H1 (cell line): ENCODE measurements at regions not wholly inside any gene's neighbourhood (a gene's known extent, or its start where the extent isn't known, plus 50 kb on each side); places are given as distances from the start of the nearest gene placed in this dataset.

Experiments used
- CTCF ChIA-PET: fragments of 300-600 bp; sonication (Branson Sonifier 250); formaldehyde crosslinking; loops from one replicate; lab custom pipeline; 2021; ENCODE audit not compliant: partially characterized antibody; lab: Charles Lee
- POLR2A ChIA-PET: fragments of 300-600 bp; sonication (Branson Sonifier 250); formaldehyde crosslinking; loops from one replicate; lab custom pipeline; 2021; ENCODE audit warnings: inconsistent platforms; ENCODE audit not compliant: partially characterized antibody; lab: Charles Lee
- DNase-seq, 2 experiments: peaks; one replicate each; pipeline versions ENCODE4 v3.0.0 to v3.0.0-alpha.2; 2010 to 2022; ENCODE audit warnings: low spot score in 2 of 2, low read depth in 1 of 2, mixed read lengths in 1 of 2
- FAIRE-seq: peaks from 2 replicates; lab custom pipeline; 2011; peaks lifted over from hg19 to GRCh38; lab: Jason Lieb, UNC
- H2AFZ ChIP-seq: 2 replicates; pipeline ENCODE4 v1.8.1; 2012; ENCODE audit warnings: low read length, inconsistent platforms
- H2AK5ac ChIP-seq: 2 replicates; pipeline ENCODE4 v1.6.1; 2013; ENCODE audit warnings: low read depth, low read length
- H2BK120ac ChIP-seq: replicated peaks from 2 replicates; pipeline ENCODE3; 2013; ENCODE audit warnings: low read depth, low read length, inconsistent platforms
- H2BK12ac ChIP-seq: 2 replicates; pipeline ENCODE4 v1.6.1; 2013; ENCODE audit warnings: low read depth, low read length
- H2BK15ac ChIP-seq: 2 replicates; pipeline ENCODE4 v1.6.1; 2013; ENCODE audit warnings: low read length
- H2BK20ac ChIP-seq: 2 replicates; pipeline ENCODE4 v1.6.1; 2013; ENCODE audit warnings: low read length
- H2BK5ac ChIP-seq: 2 replicates; pipeline ENCODE4 v1.6.1; 2013; ENCODE audit warnings: low read depth, low read length
- H3K14ac ChIP-seq: 2 replicates; pipeline ENCODE4 v1.6.1; 2013; ENCODE audit warnings: inconsistent platforms; ENCODE audit not compliant: insufficient read length
- H3K18ac ChIP-seq: 2 replicates; pipeline ENCODE4 v1.6.1; 2013; ENCODE audit warnings: low read length; ENCODE audit errors: extremely low read depth
- H3K23ac ChIP-seq: 2 replicates; pipeline ENCODE4 v1.6.1; 2013; ENCODE audit warnings: inconsistent platforms; ENCODE audit not compliant: insufficient read length
- H3K23me2 ChIP-seq: 2 replicates; pipeline ENCODE4 v1.6.1; 2013; ENCODE audit warnings: low read depth, low read length
- H3K27ac ChIP-seq: 2 replicates; pipeline ENCODE4 v1.6.1; 2011; ENCODE audit warnings: low read depth, low read length, inconsistent platforms
- H3K27me3 ChIP-seq, 4 experiments: replicated peaks in 1 of 4; 1 replicate in 1 of 4; 2 replicates in 3 of 4; pipeline versions ENCODE4 v1.6.1 to v1.8.1; 2011 to 2013; ENCODE audit warnings: low read length in 3 of 4, mild to moderate bottlenecking in 3 of 4, inconsistent platforms in 2 of 4, mixed read lengths in 2 of 4, moderate library complexity in 1 of 4; ENCODE audit not compliant: control insufficient read depth in 3 of 4, insufficient read depth in 3 of 4; ENCODE audit errors: extremely low read depth in 1 of 4
- H3K36me3 ChIP-seq, 4 experiments: 2 replicates each; pipeline versions ENCODE4 v1.6.1 to v1.8.1; 2011 to 2013; ENCODE audit warnings: mild to moderate bottlenecking in 4 of 4, low read length in 3 of 4, moderate library complexity in 2 of 4, control low read depth in 1 of 4, inconsistent platforms in 1 of 4; ENCODE audit not compliant: insufficient read depth in 4 of 4, control insufficient read depth in 2 of 4
- H3K4ac ChIP-seq: replicated peaks from 2 replicates; pipeline ENCODE3; 2013; ENCODE audit warnings: low read length, low read depth, mixed read lengths, inconsistent platforms; ENCODE audit not compliant: insufficient read length
- H3K4me1 ChIP-seq, 4 experiments: replicated peaks in 1 of 4; 1 replicate in 1 of 4; 2 replicates in 3 of 4; pipeline versions ENCODE4 v1.6.1 to v1.8.1; 2011 to 2013; ENCODE audit warnings: low read length in 3 of 4, inconsistent platforms in 2 of 4, mixed read lengths in 1 of 4; ENCODE audit not compliant: insufficient read depth in 4 of 4, control insufficient read depth in 3 of 4
- H3K4me2 ChIP-seq, 2 experiments: 2 replicates each; pipeline versions ENCODE4 v1.6.1 to v1.8.1; 2011 to 2013; ENCODE audit warnings: low read depth in 2 of 2, low read length in 2 of 2, control low read depth in 1 of 2, inconsistent platforms in 1 of 2, mild to moderate bottlenecking in 1 of 2; ENCODE audit not compliant: insufficient read depth in 1 of 2
- H3K4me3 ChIP-seq, 4 experiments: fragments of 200-600, 300-600 bp in 1 of 4; sonication (generic), shearing (Covaris generic), sonication (Bioruptor Twin) in 1 of 4; 2 replicates each; pipeline versions ENCODE4 v1.5.1 to v1.8.1; 2011 to 2016; ENCODE audit warnings: low read length in 4 of 4, low read depth in 3 of 4, control low read depth in 2 of 4, inconsistent platforms in 2 of 4, mild to moderate bottlenecking in 2 of 4, mixed read lengths in 1 of 4, moderate library complexity in 1 of 4; ENCODE audit not compliant: insufficient read depth in 2 of 4; ENCODE audit errors: extremely low read depth in 1 of 4
- H3K56ac ChIP-seq: replicated peaks from 2 replicates; pipeline ENCODE3; 2013; ENCODE audit warnings: low read depth, mild to moderate bottlenecking, mixed read lengths, low read length, inconsistent platforms; ENCODE audit not compliant: insufficient read length
- H3K79me1 ChIP-seq: 2 replicates; pipeline ENCODE4 v1.6.1; 2013; ENCODE audit warnings: low read depth, low read length, control low read depth
- H3K79me2 ChIP-seq, 2 experiments: 2 replicates each; pipeline versions ENCODE4 v1.6.1 to v1.8.1; 2012 to 2013; ENCODE audit warnings: low read length in 2 of 2, mild to moderate bottlenecking in 2 of 2, inconsistent platforms in 1 of 2; ENCODE audit not compliant: insufficient read depth in 2 of 2, control insufficient read depth in 1 of 2
- H3K9ac ChIP-seq, 4 experiments: replicated peaks in 1 of 4; 1 replicate in 1 of 4; 2 replicates in 3 of 4; pipeline versions ENCODE4 v1.6.1 to v1.8.1; 2011 to 2013; ENCODE audit warnings: low read depth in 3 of 4, low read length in 3 of 4, control low read depth in 2 of 4, mild to moderate bottlenecking in 2 of 4, moderate library complexity in 2 of 4, inconsistent platforms in 1 of 4; ENCODE audit errors: extremely low read depth in 1 of 4
- H3K9me3 ChIP-seq, 2 experiments: 2 replicates each; pipeline versions ENCODE4 v1.6.1 to v1.8.1; 2012 to 2013; ENCODE audit warnings: mild to moderate bottlenecking in 2 of 2, moderate library complexity in 2 of 2, control low read depth in 1 of 2, inconsistent platforms in 1 of 2, low read depth in 1 of 2, low read length in 1 of 2, mixed read lengths in 1 of 2; ENCODE audit not compliant: insufficient read depth in 2 of 2
- H4K20me1 ChIP-seq, 2 experiments: replicated peaks in 1 of 2; 2 replicates each; pipeline versions ENCODE3 to v1.8.1; 2011 to 2013; ENCODE audit warnings: inconsistent platforms in 2 of 2, low read length in 2 of 2, mild to moderate bottlenecking in 1 of 2; ENCODE audit not compliant: insufficient read depth in 2 of 2, control insufficient read depth in 1 of 2
- H4K5ac ChIP-seq: 2 replicates; pipeline ENCODE4 v1.6.1; 2013; ENCODE audit warnings: low read length, low read depth, mixed read lengths, inconsistent platforms; ENCODE audit not compliant: insufficient read length
- H4K8ac ChIP-seq: 2 replicates; pipeline ENCODE4 v1.8.0; 2013; ENCODE audit warnings: mild to moderate bottlenecking, moderate library complexity, low read length, inconsistent platforms; ENCODE audit not compliant: insufficient read depth; ENCODE audit errors: extremely low read depth
- H4K91ac ChIP-seq: replicated peaks from 2 replicates; pipeline ENCODE3; 2013; ENCODE audit warnings: low read length, mixed read lengths, inconsistent platforms; ENCODE audit not compliant: insufficient read length
- E2F6 ChIP-seq: IDR thresholded peaks from 2 replicates; pipeline ENCODE4 v1.6.1; 2012; ENCODE audit warnings: inconsistent platforms
- FOSL1 ChIP-seq: IDR thresholded peaks from 2 replicates; pipeline ENCODE4 v1.6.1; 2011; ENCODE audit warnings: mild to moderate bottlenecking, low read depth, low read length, moderate library complexity; ENCODE audit not compliant: insufficient read depth
- GABPA ChIP-seq: IDR thresholded peaks from 2 replicates; pipeline ENCODE4 v1.6.1; 2011; ENCODE audit warnings: mild to moderate bottlenecking, low read length, moderate library complexity, borderline replicate concordance; ENCODE audit not compliant: insufficient read depth
- HDAC6 ChIP-seq: IDR thresholded peaks from one replicate; pipeline ENCODE4 v1.7.1; 2012; ENCODE audit warnings: low read depth, mild to moderate bottlenecking, inconsistent platforms, low read length, moderate library complexity
- JUND ChIP-seq: IDR thresholded peaks from 2 replicates; pipeline ENCODE4 v1.6.1; 2011; ENCODE audit warnings: mild to moderate bottlenecking, improper control_type of control experiment, low read length
- KDM5A ChIP-seq: fragments of 200-600 bp; IDR thresholded peaks from 2 replicates; pipeline ENCODE4 v1.7.1; 2012; ENCODE audit warnings: mild to moderate bottlenecking, low read length, inconsistent platforms, mixed read lengths
- POU5F1 ChIP-seq: IDR thresholded peaks from 2 replicates; pipeline ENCODE4 v1.6.1; 2011; ENCODE audit warnings: low read depth, mild to moderate bottlenecking, low read length, moderate library complexity
- RAD21 ChIP-seq, 2 experiments: IDR thresholded peaks in 1 of 2; conservative IDR thresholded peaks in 1 of 2; 2 replicates each; pipeline ENCODE4 v1.6.1; 2011; ENCODE audit warnings: low read depth in 2 of 2, low read length in 2 of 2, improper control_type of control experiment in 1 of 2, inconsistent platforms in 1 of 2, mild to moderate bottlenecking in 1 of 2, moderate library complexity in 1 of 2
- RBBP5 ChIP-seq: IDR thresholded peaks from 2 replicates; pipeline ENCODE4 v1.7.1; 2012; ENCODE audit warnings: low read depth, mild to moderate bottlenecking, inconsistent platforms, low read length, moderate library complexity, borderline replicate concordance
- SIN3A ChIP-seq, 2 experiments: IDR thresholded peaks in 1 of 2; conservative IDR thresholded peaks in 1 of 2; 2 replicates each; pipeline ENCODE4 v1.6.1; 2011 to 2012; ENCODE audit warnings: low read length in 2 of 2, improper control_type of control experiment in 1 of 2, low read depth in 1 of 2, mild to moderate bottlenecking in 1 of 2
- SIX5 ChIP-seq: IDR thresholded peaks from 2 replicates; pipeline ENCODE4 v1.6.1; 2011; ENCODE audit warnings: mild to moderate bottlenecking, low read depth, low read length
- TAF1 ChIP-seq: IDR thresholded peaks from 2 replicates; pipeline ENCODE4 v1.6.1; 2011; ENCODE audit warnings: mild to moderate bottlenecking, low read depth, low read length
- TEAD4 ChIP-seq: IDR thresholded peaks from 2 replicates; pipeline ENCODE4 v1.6.1; 2012; ENCODE audit warnings: low read depth, low read length, inconsistent platforms, mixed read lengths
- WGBS, 2 experiments: shearing (Covaris generic) in 1 of 2; methylation state at CpG; one replicate each; pipeline versions ENCODE4 v1.1.6 to v1.1.7; 2013 to 2015; ENCODE audit warnings: low lambda C conversion rate in 2 of 2, mixed read lengths in 2 of 2, inconsistent platforms in 1 of 2, low coverage in 1 of 2, missing lambda C conversion rate in 1 of 2; ENCODE audit not compliant: insufficient replicate concordance in 2 of 2, insufficient coverage in 1 of 2, insufficient read length in 1 of 2; ENCODE audit errors: extremely low coverage in 1 of 2, missing lambda C conversion rate in 1 of 2; 5-methylcytosine and 5-hydroxymethylcytosine counted together

GRCh38 chr4:83174844-83175414 lies 60.4 kb upstream of the PLAC8 start:
- FAIRE-seq, result no peak
- TF ChIP-seq HDAC6 (no peak), TAF1 (no peak), SIN3A (conservative IDR thresholded peaks at IDR 0.05 in 1 of 2, IDR thresholded peaks at IDR 0.05 in 1 of 2; ENCODE audit: low read depth in 1 of 2, low read length in 2 of 2) (no peak), TEAD4 (no peak), KDM5A (no peak), SIX5 (no peak), FOSL1 (no peak), POU5F1 (no peak), E2F6 (no peak), RBBP5 (no peak), GABPA (no peak), RAD21 (IDR thresholded peaks at IDR 0.05 in 1 of 2, conservative IDR thresholded peaks at IDR 0.05 in 1 of 2; ENCODE audit: low read depth in 2 of 2, low read length in 2 of 2) (no peak), JUND (no peak)

More at GRCh38 chr4:83174844-83175414, 60.4 kb upstream of the PLAC8 start:
- H4K20me1 ChIP-seq, result no peaks in the 10 kb centered on the region
- H2BK12ac ChIP-seq, result no peak overlapping the region
- no peak overlapping the region for H2BK5ac ChIP-seq
- no peak overlapping the region for H3K4ac ChIP-seq
- no peak overlapping the region for H3K14ac ChIP-seq
- no peak overlapping the region for H3K23ac ChIP-seq
- ChIA-PET CTCF (interaction anchor here (1.2 kb wide), 1 partner anchor 65 kb away, joined by 3 read pairs; no protein-coding TSS in a partner anchor), POLR2A (no interaction called here)
- H3K79me2 ChIP-seq, result no peaks in the 10 kb centered on the region
- no peak overlapping the region for H2BK15ac ChIP-seq
- H3K27me3 ChIP-seq, result peaks cover 0 to 1% (median 0%) of the 10 kb centered on the region in 4 experiments; a peak in 2 of 7 replicates
- no peak overlapping the region for H3K27ac ChIP-seq
- no peak overlapping the region for H3K18ac ChIP-seq
- DNase-seq, result no peak
- no peak overlapping the region for H2BK120ac ChIP-seq
- H2AFZ ChIP-seq, result no peak overlapping the region
- no peak overlapping the region for H2AK5ac ChIP-seq
- H3K4me1 ChIP-seq, result no peaks in the 10 kb centered on the region
- no peak overlapping the region for H4K8ac ChIP-seq
- H2BK20ac ChIP-seq, result no peak overlapping the region
- no peak overlapping the region for H3K56ac ChIP-seq
- H3K79me1 ChIP-seq, result no peaks in the 10 kb centered on the region
- H4K91ac ChIP-seq, result no peak overlapping the region
- no peaks in the 10 kb centered on the region for H3K23me2 ChIP-seq
- peaks cover 6 to 8% of the 10 kb centered on the region in 2 experiments for H3K9me3 ChIP-seq
- WGBS, 2 experiments, result 89% methylated on average over 4 of the region's 4 CpGs; no CpG with 5 or more reads in 1 of the 2 experiments
- H3K9ac ChIP-seq, result no peak overlapping the region
- H4K5ac ChIP-seq, result no peak overlapping the region
- H3K4me3 ChIP-seq, result no peak overlapping the region
- peaks cover 0 to 5% (median 0%) of the 10 kb centered on the region in 4 experiments; a peak in 1 of 8 replicates for H3K36me3 ChIP-seq
- no peak overlapping the region for H3K4me2 ChIP-seq
